ENCODE measurements at regions not wholly inside any gene's neighbourhood (a gene's known extent, or its start where the extent isn't known, plus 50 kb on each side); places are given as distances from the start of the nearest gene placed in this dataset.

GRCh38 chr1:214939180-214939579, 143.4 kb upstream of the KCNK2 start:
- TF ChIP-seq CTCF (conservative IDR thresholded peaks at IDR 0.05), result no peak
- DNase-seq (ENCODE audit: extremely low spot score, unreplicated experiment), result no peak
- H3K36me3 Mint-ChIP-seq, result no peaks in the 10 kb centered on the region
- H3K4me3 Mint-ChIP-seq, result no peak overlapping the region
- H3K9me3 Mint-ChIP-seq, result no peaks in the 10 kb centered on the region
- no peak overlapping the region for H3K27ac Mint-ChIP-seq
- H3K4me1 Mint-ChIP-seq (ENCODE audit: unreplicated experiment), result peaks cover 8% of the 10 kb centered on the region
- peaks cover 1% of the 10 kb centered on the region for H3K27me3 Mint-ChIP-seq

GRCh38 chr1:214941061-214941460, 141.5 kb upstream of the KCNK2 start:
- no peaks in the 10 kb centered on the region for H3K9me3 Mint-ChIP-seq
- H3K4me1 Mint-ChIP-seq (ENCODE audit: unreplicated experiment), result no peaks in the 10 kb centered on the region
- no peak overlapping the region for H3K4me3 Mint-ChIP-seq
- H3K36me3 Mint-ChIP-seq, result no peaks in the 10 kb centered on the region
- no peak overlapping the region for H3K27ac Mint-ChIP-seq
- H3K27me3 Mint-ChIP-seq, result no peaks in the 10 kb centered on the region
- DNase-seq (ENCODE audit: extremely low spot score, unreplicated experiment), result no peak
- TF ChIP-seq CTCF (conservative IDR thresholded peaks at IDR 0.05), result no peak

GRCh38 chr1:214943054-214943453, 139.5 kb upstream of the KCNK2 start:
- Mint-ChIP-seq H3K4me3 (no peak overlapping the region), H3K9me3 (no peaks in the 10 kb centered on the region), H3K36me3 (no peaks in the 10 kb centered on the region), H3K27ac (no peak overlapping the region), H3K27me3 (no peaks in the 10 kb centered on the region), H3K4me1 (ENCODE audit: unreplicated experiment) (no peaks in the 10 kb centered on the region)
- no peak for TF ChIP-seq CTCF (conservative IDR thresholded peaks at IDR 0.05)
- DNase-seq (ENCODE audit: extremely low spot score, unreplicated experiment), result no peak

GRCh38 chr1:214946615-214947014, 135.9 kb upstream of the KCNK2 start:
- Mint-ChIP-seq H3K9me3 (no peaks in the 10 kb centered on the region), H3K27ac (no peak overlapping the region), H3K27me3 (peaks cover 3% of the 10 kb centered on the region), H3K4me1 (ENCODE audit: unreplicated experiment) (no peaks in the 10 kb centered on the region), H3K36me3 (no peaks in the 10 kb centered on the region), H3K4me3 (no peak overlapping the region)
- no peak for TF ChIP-seq CTCF (conservative IDR thresholded peaks at IDR 0.05)
- no peak for DNase-seq (ENCODE audit: extremely low spot score, unreplicated experiment)

GRCh38 chr1:214952648-214953047, 129.9 kb upstream of the KCNK2 start:
- Mint-ChIP-seq H3K4me3 (no peak overlapping the region), H3K27me3 (peaks cover 14% of the 10 kb centered on the region), H3K4me1 (ENCODE audit: unreplicated experiment) (peaks cover 4% of the 10 kb centered on the region), H3K27ac (no peak overlapping the region), H3K36me3 (peaks cover 4% of the 10 kb centered on the region), H3K9me3 (peaks cover 4% of the 10 kb centered on the region)
- TF ChIP-seq CTCF (conservative IDR thresholded peaks at IDR 0.05), result no peak
- no peak for DNase-seq (ENCODE audit: extremely low spot score, unreplicated experiment)

Data from type B pancreatic cell (in vitro differentiated cells).